ENCODE measurements at regions not wholly inside any gene's neighbourhood (a gene's known extent, or its start where the extent isn't known, plus 50 kb on each side); places are given as distances from the start of the nearest gene placed in this dataset.

GRCh38 chr1:115233598-115233997 lies 104.5 kb downstream of the NGF start:
- Mint-ChIP-seq H3K27me3 (peaks cover 14% of the 10 kb centered on the region), H3K4me1 (no peaks in the 10 kb centered on the region), H3K4me3 (no peak overlapping the region), H3K9me3 (no peaks in the 10 kb centered on the region), H3K27ac (no peak overlapping the region)
- DNase-seq (no peak), ATAC-seq (no peak)

- H3K4me1 Mint-ChIP-seq = no peaks in the 10 kb centered on the region
- H3K27me3 Mint-ChIP-seq = no peaks in the 10 kb centered on the region
- no peaks in the 10 kb centered on the region for H3K9me3 Mint-ChIP-seq
- H3K4me3 Mint-ChIP-seq = no peak overlapping the region
- DNase-seq = no peak
- no peak overlapping the region for H3K27ac Mint-ChIP-seq
- no peak for ATAC-seq
Measured at GRCh38 chr1:115230281-115230680, 107.8 kb downstream of the NGF start.

DNA sequence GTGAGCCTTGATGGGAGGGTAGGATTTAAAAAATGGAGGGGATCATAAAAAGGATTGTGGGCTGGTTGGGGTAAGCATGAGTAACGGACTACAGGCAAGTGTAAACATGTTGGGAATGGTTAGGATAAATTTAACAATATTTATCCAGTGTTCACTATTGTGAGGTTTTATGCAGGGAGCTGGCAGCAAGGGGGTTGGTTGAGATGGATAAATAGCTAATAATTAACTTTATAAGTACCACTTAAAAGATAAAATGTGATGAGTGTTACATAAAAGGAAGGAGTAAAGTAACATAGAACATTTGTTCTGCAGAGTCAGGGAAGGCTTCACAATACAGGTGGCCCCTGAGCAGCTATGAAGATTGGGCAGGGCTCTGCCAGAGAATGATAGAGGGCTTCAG lies 109.0 kb downstream of the NGF start:
- Mint-ChIP-seq H3K27ac (no peak overlapping the region), H3K27me3 (peaks cover 2% of the 10 kb centered on the region), H3K4me1 (no peaks in the 10 kb centered on the region), H3K9me3 (no peaks in the 10 kb centered on the region), H3K4me3 (no peak overlapping the region)
- no peak for DNase-seq
- ATAC-seq = no peak

- H3K27ac Mint-ChIP-seq = no peak overlapping the region
- no peak for ATAC-seq
- H3K27me3 Mint-ChIP-seq = peaks cover 7% of the 10 kb centered on the region
- DNase-seq = no peak
- H3K9me3 Mint-ChIP-seq = no peaks in the 10 kb centered on the region
- no peaks in the 10 kb centered on the region for H3K4me1 Mint-ChIP-seq
- no peak overlapping the region for H3K4me3 Mint-ChIP-seq
Measured at GRCh38 chr1:115228191-115228590, 109.9 kb downstream of the NGF start.

GRCh38 chr1:115227346-115228082 lies 110.5 kb downstream of the NGF start:
- DNase-seq (no peak), ATAC-seq (no peak)
- H3K4me1 Mint-ChIP-seq = no peaks in the 10 kb centered on the region
- no peaks in the 10 kb centered on the region for H3K9me3 Mint-ChIP-seq
- H3K4me3 Mint-ChIP-seq = no peak overlapping the region
- H3K27me3 Mint-ChIP-seq = peaks cover 7% of the 10 kb centered on the region
- H3K27ac Mint-ChIP-seq = no peak overlapping the region

GRCh38 chr1:115225993-115226685 lies 111.9 kb downstream of the NGF start:
- Mint-ChIP-seq H3K4me3 (no peak overlapping the region), H3K27me3 (peaks cover 7% of the 10 kb centered on the region), H3K9me3 (no peaks in the 10 kb centered on the region), H3K27ac (no peak overlapping the region), H3K4me1 (no peaks in the 10 kb centered on the region)
- ATAC-seq (no peak), DNase-seq (no peak)

- Mint-ChIP-seq H3K27me3 (peaks cover 9% of the 10 kb centered on the region), H3K4me1 (no peaks in the 10 kb centered on the region), H3K4me3 (no peak overlapping the region), H3K27ac (no peak overlapping the region), H3K9me3 (no peaks in the 10 kb centered on the region)
- DNase-seq (no peak), ATAC-seq (no peak)
Measured at GRCh38 chr1:115224636-115225035, 113.4 kb downstream of the NGF start.

- no peak for DNase-seq
- no peak for ATAC-seq
- Mint-ChIP-seq H3K27me3 (peaks cover 23% of the 10 kb centered on the region), H3K9me3 (no peaks in the 10 kb centered on the region), H3K27ac (no peak overlapping the region), H3K4me3 (no peak overlapping the region), H3K4me1 (no peaks in the 10 kb centered on the region)
Measured at GRCh38 chr1:115222616-115223402, 115.2 kb downstream of the NGF start.

GRCh38 chr1:115220340-115221270 lies 117.4 kb downstream of the NGF start:
- H3K4me3 Mint-ChIP-seq = no peak overlapping the region
- no peaks in the 10 kb centered on the region for H3K9me3 Mint-ChIP-seq
- no peak overlapping the region for H3K27ac Mint-ChIP-seq
- H3K4me1 Mint-ChIP-seq = no peaks in the 10 kb centered on the region
- peaks cover 44% of the 10 kb centered on the region for H3K27me3 Mint-ChIP-seq
- no peak for ATAC-seq
- DNase-seq = no peak

DNA sequence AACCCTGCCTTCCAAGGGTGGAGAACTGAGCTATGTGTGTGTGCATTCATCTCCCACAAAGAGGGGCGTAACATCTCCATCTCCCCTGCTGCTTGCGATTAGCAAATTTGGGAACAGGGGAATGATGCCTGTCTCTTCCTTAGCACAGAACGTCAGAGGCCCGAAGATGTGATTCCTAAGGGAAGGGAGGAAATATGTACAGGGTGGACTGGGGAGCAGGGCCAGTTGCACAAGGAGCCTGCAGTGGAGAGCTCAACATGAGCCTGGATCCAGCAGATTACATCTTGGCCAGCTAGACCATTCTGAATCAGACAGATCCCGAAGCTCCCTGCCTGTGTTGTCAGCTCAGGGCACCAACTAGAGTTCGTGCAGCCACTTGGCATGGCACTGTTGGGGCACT lies 118.1 kb downstream of the NGF start:
- ATAC-seq = no peak
- Mint-ChIP-seq H3K27me3 (peaks cover 45% of the 10 kb centered on the region), H3K4me3 (no peak overlapping the region), H3K4me1 (no peaks in the 10 kb centered on the region), H3K27ac (no peak overlapping the region), H3K9me3 (no peaks in the 10 kb centered on the region)
- DNase-seq = no peak

DNA sequence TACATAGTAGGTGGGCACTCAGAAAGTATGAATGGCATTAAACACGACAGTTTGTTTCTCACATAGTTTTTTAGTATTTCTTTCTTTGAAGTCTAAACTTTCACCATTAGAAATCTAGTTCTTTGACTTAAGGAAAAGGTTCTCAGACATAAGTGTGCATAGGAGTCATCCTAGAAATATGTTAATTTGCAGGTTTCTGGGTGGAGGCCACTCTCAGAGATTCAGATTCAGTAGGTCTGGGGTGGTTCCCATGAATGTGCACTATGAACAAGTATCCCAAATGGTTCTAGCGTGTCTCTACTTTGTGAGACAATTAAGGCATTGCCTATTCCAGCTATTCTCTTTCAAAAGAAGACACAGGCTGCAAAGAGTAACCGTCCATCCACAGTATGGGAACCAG lies 119.3 kb downstream of the NGF start:
- Mint-ChIP-seq H3K9me3 (no peaks in the 10 kb centered on the region), H3K4me3 (no peak overlapping the region)
- no peak for DNase-seq

DNA sequence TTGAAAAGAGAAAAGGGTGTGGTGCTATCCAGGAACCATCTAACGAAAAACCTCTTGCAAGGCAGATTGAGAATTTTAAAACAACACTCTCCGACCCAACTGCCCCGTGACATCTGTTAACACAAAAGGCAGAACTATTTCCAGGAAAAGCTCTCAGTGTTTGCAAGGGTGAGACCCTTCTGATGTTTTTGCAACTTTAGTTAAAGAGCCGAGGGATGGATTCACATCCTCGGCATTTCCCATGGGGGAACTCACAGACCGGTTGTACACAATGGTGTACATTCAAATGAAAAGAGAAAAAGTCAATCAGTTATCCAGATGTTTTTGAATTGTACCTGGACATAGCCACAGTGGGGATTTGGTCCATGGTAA lies 120.0 kb downstream of the NGF start:
- H3K27me3 Mint-ChIP-seq = peaks cover 38% of the 10 kb centered on the region
- no peak overlapping the region for H3K27ac Mint-ChIP-seq
- H3K9me3 Mint-ChIP-seq = no peaks in the 10 kb centered on the region
- no peak overlapping the region for H3K4me3 Mint-ChIP-seq
- H3K4me1 Mint-ChIP-seq = no peaks in the 10 kb centered on the region
- ATAC-seq (no peak), DNase-seq (no peak)

More for the DNA sequence above, 119.3 kb downstream of the NGF start:
- no peak for ATAC-seq
- H3K27ac Mint-ChIP-seq = no peak overlapping the region
- H3K4me1 Mint-ChIP-seq = no peaks in the 10 kb centered on the region
- H3K27me3 Mint-ChIP-seq = peaks cover 39% of the 10 kb centered on the region

DNA sequence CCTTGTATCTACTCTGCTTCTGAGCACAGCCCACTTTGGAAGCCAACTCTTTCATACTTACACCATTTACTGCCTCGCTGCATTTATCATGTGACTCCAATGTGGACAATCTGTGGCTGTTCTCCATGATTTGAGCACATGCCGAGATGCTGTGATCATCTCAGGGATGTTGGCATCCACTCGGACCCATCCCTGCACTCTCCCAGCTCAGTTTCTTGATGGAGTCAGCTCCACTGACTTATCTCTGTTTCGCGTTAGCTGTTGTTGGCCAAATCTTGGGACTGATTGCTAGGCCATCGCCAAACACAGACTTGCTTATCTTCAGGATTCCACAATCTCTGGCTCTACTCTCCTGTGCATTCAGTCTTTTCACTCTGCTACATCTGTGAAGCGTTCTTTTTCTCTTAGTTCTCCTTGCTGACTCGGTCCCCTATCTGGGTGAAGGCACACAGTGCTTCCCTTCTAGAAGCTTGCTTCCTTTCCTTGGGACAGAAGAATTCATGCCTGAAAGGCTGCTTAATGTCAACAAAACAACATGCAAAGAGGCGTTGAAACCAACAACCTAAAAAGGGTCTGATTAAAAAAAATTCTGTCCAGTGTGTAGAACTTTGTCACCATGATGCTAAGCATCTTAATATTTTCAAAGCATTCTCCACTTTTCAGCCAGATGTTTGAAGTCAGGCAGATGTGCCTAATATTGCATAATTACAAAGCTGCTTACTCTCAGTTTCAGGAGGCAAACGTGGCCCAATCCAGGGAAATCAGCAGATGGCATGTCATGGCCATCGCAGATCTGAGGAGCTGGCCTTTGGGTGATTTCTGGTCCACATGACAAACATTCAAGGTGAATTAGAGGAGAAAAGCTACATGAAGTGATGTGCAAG lies 120.7 kb downstream of the NGF start:
- Mint-ChIP-seq H3K9me3 (no peaks in the 10 kb centered on the region), H3K27ac (peak overlapping the region in 1 of 2 donors; percentile 50), H3K4me1 (no peaks in the 10 kb centered on the region), H3K4me3 (no peak overlapping the region), H3K27me3 (peaks cover 38% of the 10 kb centered on the region)
- ATAC-seq (no peak), DNase-seq (no peak)

DNA sequence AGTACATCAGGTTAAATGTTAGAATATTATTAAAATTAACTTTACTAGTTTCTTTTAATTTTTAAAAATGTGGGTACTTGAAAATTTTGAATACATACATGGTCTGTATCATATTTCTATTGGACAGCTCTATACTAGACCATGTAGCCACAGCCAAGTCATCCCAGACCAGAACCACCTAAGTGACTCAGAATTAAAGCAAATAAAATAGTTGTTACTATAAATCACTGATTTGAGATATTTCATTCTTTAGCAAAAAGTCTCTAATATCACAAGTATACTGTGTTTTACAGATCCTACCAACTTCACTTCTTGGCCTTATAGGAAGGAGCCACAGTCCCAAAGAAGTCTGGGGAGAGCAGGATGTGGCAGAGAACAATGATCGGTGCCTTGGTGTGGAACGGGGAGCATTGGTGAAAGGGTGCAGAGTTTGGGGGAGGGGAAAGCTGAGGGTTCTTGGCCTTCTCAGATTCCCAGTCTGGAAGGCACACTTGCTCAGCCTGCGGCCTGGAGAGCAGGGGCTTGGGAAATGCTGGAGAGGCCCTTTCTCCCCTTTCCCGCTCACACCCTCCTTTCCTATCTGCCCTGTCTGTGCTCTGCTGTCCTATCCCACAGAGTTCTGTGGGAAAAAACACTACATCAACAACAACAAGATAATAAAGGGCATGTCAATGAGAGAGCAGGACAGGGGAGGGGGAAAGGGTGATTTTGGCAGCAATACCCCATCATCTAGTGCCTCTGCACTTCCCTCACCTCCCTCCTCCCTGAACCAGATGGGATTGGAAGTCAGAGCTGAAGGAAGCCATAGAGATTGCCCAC lies 122.1 kb downstream of the NGF start:
- Mint-ChIP-seq H3K4me1 (no peaks in the 10 kb centered on the region), H3K27ac (no peak overlapping the region), H3K9me3 (no peaks in the 10 kb centered on the region), H3K27me3 (peaks cover 38% of the 10 kb centered on the region), H3K4me3 (no peak overlapping the region)
- DNase-seq = no peak
- ATAC-seq = no peak

All from stimulated activated naive CD8-positive, alpha-beta T cell treated with anti-CD3 and anti-CD28 coated beads, Interleukin-15, amount 100 ng/mL, for 72 hours (primary cell).